Transverse colon (tissue), 4 donors: ENCODE measurements at regions not wholly inside any gene's neighbourhood (a gene's known extent, or its start where the extent isn't known, plus 50 kb on each side); places are given as distances from the start of the nearest gene placed in this dataset.

Experiments used
- EP300 ChIP-seq: sonication (generic); formaldehyde crosslinking; IDR thresholded peaks from one replicate; pipeline ENCODE4 v1.6.1; 2017; ENCODE audit warnings: antibody characterized with exemption, low read depth
- POLR2A ChIP-seq: fragments of 450-650 bp; IDR thresholded peaks from one replicate; pipeline ENCODE4 v1.6.1; 2016; ENCODE audit warnings: antibody characterized with exemption, mild to moderate bottlenecking, moderate library complexity
- POLR2AphosphoS5 ChIP-seq, 3 donors: sonication (generic); formaldehyde crosslinking; IDR thresholded peaks; one replicate each; pipeline ENCODE4 v1.6.1; 2016; ENCODE audit warnings: antibody characterized with exemption in 3 of 3
- TF ChIP-seq, protein P1 (sequence below), 5 experiments: fragments of 200-600 bp in 3 of 5; fragments of 450-650 bp in 2 of 5; sonication (generic) in 3 of 5; IDR thresholded peaks; 1 replicate in 2 of 5; 2 replicates in 3 of 5; pipeline ENCODE4 v1.5.1; 2016 to 2017; ENCODE audit warnings: antibody characterized with exemption in 5 of 5, inconsistent platforms in 3 of 5, mild to moderate bottlenecking in 2 of 5, moderate library complexity in 1 of 5

DNA sequence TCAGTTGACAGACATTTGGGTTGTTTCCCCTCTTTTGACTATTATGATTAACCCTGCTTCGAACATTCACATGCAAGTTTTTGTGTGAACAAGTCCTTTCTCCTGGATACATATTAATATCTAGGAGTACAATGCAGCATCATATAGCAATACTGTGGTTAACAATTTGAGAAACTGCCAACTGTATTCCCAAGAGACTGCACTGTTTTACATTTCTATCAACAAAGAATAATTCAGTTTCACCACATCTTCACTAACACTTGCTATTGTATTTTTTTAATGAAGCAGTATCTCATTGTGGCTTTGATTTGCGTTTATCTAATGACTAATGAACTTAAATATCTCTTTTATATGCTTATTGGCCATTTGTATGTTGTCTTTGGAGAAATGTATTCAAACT is 184.6 kb upstream of the NBEA start:
- TF ChIP-seq, protein P1, sequence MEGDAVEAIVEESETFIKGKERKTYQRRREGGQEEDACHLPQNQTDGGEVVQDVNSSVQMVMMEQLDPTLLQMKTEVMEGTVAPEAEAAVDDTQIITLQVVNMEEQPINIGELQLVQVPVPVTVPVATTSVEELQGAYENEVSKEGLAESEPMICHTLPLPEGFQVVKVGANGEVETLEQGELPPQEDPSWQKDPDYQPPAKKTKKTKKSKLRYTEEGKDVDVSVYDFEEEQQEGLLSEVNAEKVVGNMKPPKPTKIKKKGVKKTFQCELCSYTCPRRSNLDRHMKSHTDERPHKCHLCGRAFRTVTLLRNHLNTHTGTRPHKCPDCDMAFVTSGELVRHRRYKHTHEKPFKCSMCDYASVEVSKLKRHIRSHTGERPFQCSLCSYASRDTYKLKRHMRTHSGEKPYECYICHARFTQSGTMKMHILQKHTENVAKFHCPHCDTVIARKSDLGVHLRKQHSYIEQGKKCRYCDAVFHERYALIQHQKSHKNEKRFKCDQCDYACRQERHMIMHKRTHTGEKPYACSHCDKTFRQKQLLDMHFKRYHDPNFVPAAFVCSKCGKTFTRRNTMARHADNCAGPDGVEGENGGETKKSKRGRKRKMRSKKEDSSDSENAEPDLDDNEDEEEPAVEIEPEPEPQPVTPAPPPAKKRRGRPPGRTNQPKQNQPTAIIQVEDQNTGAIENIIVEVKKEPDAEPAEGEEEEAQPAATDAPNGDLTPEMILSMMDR (IDR thresholded peaks at IDR 0.05): no peak
- no peak for TF ChIP-seq POLR2AphosphoS5 (IDR thresholded peaks at IDR 0.05)
- TF ChIP-seq POLR2A: no peak
- no peak for TF ChIP-seq EP300
